Type B pancreatic cell (in vitro differentiated cells): ENCODE measurements at regions not wholly inside any gene's neighbourhood (a gene's known extent, or its start where the extent isn't known, plus 50 kb on each side); places are given as distances from the start of the nearest gene placed in this dataset.

ENCODE experiments used
- DNase-seq: peaks from one replicate; pipeline ENCODE4 v3.0.0; 2021; ENCODE audit warnings: mixed read lengths; ENCODE audit not compliant: unreplicated experiment; ENCODE audit errors: extremely low spot score
- H3K27ac Mint-ChIP-seq: 2 replicates; pipeline ENCODE4 v1.8.0; 2021; ENCODE audit warnings: mild to moderate bottlenecking, mixed read lengths
- H3K27me3 Mint-ChIP-seq: 2 replicates; pipeline ENCODE4 v1.8.0; 2021; ENCODE audit warnings: mixed read lengths
- H3K36me3 Mint-ChIP-seq: 2 replicates; pipeline ENCODE4 v1.8.0; 2021; ENCODE audit warnings: mixed read lengths
- H3K4me1 Mint-ChIP-seq: one replicate; pipeline ENCODE4 v1.8.0; 2021; ENCODE audit warnings: mixed read lengths; ENCODE audit not compliant: unreplicated experiment
- H3K4me3 Mint-ChIP-seq: 2 replicates; pipeline ENCODE4 v1.8.0; 2021; ENCODE audit warnings: mild to moderate bottlenecking, mixed read lengths
- H3K9me3 Mint-ChIP-seq: 2 replicates; pipeline ENCODE4 v1.8.0; 2021; ENCODE audit warnings: mixed read lengths
- TF ChIP-seq, protein P1 (sequence below): fragments of 200-600 bp; sonication (generic); conservative IDR thresholded peaks from 2 replicates; pipeline ENCODE4 v1.5.0; 2021; ENCODE audit warnings: antibody characterized with exemption, mild to moderate bottlenecking

DNA sequence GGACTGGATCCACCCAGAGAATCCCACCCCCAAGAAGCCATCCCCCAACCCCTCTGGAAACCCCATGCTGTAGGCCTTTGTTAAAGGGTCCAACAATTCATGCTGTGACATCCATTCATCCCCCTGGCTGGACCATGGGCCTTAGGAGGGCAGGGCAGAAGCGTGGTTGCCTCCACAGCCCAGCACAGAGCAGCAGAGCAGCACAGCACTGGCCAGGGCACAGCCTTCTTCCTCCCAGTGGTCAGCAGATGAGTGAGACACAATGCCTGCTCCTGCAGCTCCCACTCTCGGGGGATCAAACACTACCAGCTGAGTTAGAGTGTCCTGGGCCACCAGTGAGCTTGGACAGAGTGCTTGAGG is 84.5 kb upstream of the LINC01488 start:
- no peaks in the 10 kb centered on the region for H3K9me3 Mint-ChIP-seq
- peaks cover 23% of the 10 kb centered on the region for H3K4me1 Mint-ChIP-seq
- H3K36me3 Mint-ChIP-seq = no peaks in the 10 kb centered on the region
- TF ChIP-seq, protein P1, sequence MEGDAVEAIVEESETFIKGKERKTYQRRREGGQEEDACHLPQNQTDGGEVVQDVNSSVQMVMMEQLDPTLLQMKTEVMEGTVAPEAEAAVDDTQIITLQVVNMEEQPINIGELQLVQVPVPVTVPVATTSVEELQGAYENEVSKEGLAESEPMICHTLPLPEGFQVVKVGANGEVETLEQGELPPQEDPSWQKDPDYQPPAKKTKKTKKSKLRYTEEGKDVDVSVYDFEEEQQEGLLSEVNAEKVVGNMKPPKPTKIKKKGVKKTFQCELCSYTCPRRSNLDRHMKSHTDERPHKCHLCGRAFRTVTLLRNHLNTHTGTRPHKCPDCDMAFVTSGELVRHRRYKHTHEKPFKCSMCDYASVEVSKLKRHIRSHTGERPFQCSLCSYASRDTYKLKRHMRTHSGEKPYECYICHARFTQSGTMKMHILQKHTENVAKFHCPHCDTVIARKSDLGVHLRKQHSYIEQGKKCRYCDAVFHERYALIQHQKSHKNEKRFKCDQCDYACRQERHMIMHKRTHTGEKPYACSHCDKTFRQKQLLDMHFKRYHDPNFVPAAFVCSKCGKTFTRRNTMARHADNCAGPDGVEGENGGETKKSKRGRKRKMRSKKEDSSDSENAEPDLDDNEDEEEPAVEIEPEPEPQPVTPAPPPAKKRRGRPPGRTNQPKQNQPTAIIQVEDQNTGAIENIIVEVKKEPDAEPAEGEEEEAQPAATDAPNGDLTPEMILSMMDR = no peak
- no peak for DNase-seq
- no peak overlapping the region for H3K27ac Mint-ChIP-seq
- H3K27me3 Mint-ChIP-seq = no peaks in the 10 kb centered on the region
- no peak overlapping the region for H3K4me3 Mint-ChIP-seq

GRCh38 chr11:69397732-69398131 is 83.7 kb upstream of the LINC01488 start:
- H3K27me3 Mint-ChIP-seq = no peaks in the 10 kb centered on the region
- no peak overlapping the region for H3K4me3 Mint-ChIP-seq
- H3K36me3 Mint-ChIP-seq = no peaks in the 10 kb centered on the region
- no peak for DNase-seq
- H3K4me1 Mint-ChIP-seq = peaks cover 21% of the 10 kb centered on the region
- TF ChIP-seq, protein P1 = no peak
- no peak overlapping the region for H3K27ac Mint-ChIP-seq
- no peaks in the 10 kb centered on the region for H3K9me3 Mint-ChIP-seq

- Mint-ChIP-seq H3K4me3 (no peak overlapping the region), H3K27me3 (no peaks in the 10 kb centered on the region), H3K36me3 (no peaks in the 10 kb centered on the region), H3K9me3 (peaks cover 8% of the 10 kb centered on the region), H3K4me1 (peaks cover 19% of the 10 kb centered on the region), H3K27ac (peak overlapping the region; percentile 41)
- DNase-seq = no peak
- TF ChIP-seq, protein P1 = no peak
Measured at GRCh38 chr11:69398529-69399492, 82.7 kb upstream of the LINC01488 start.

GRCh38 chr11:69400140-69400539 is 81.3 kb upstream of the LINC01488 start:
- Mint-ChIP-seq H3K27me3 (no peaks in the 10 kb centered on the region), H3K4me1 (peaks cover 11% of the 10 kb centered on the region), H3K4me3 (no peak overlapping the region), H3K36me3 (no peaks in the 10 kb centered on the region), H3K27ac (no peak overlapping the region), H3K9me3 (peaks cover 8% of the 10 kb centered on the region)
- DNase-seq = no peak
- TF ChIP-seq, protein P1 = no peak

- Mint-ChIP-seq H3K9me3 (peaks cover 8% of the 10 kb centered on the region), H3K4me3 (no peak overlapping the region), H3K27ac (no peak overlapping the region), H3K27me3 (no peaks in the 10 kb centered on the region), H3K4me1 (peaks cover 11% of the 10 kb centered on the region), H3K36me3 (no peaks in the 10 kb centered on the region)
- no peak for DNase-seq
- TF ChIP-seq, protein P1 = no peak
Measured at GRCh38 chr11:69400771-69401590, 80.5 kb upstream of the LINC01488 start.
